ENCODE measurements at regions not wholly inside any gene's neighbourhood (a gene's known extent, or its start where the extent isn't known, plus 50 kb on each side); places are given as distances from the start of the nearest gene placed in this dataset.

- TF ChIP-seq FOXK2 (IDR thresholded peaks at IDR 0.05) = no peak
- no peak for TF ChIP-seq ELF4 (IDR thresholded peaks at IDR 0.05)
- TF ChIP-seq FOXM1 (IDR thresholded peaks at IDR 0.05; ENCODE audit: borderline replicate concordance) = no peak
- TF ChIP-seq ARNT (IDR thresholded peaks at IDR 0.05) = no peak
- no peak for TF ChIP-seq SP1 (IDR thresholded peaks at IDR 0.05)
- no peak for TF ChIP-seq CTBP1 (IDR thresholded peaks at IDR 0.05; ENCODE audit: borderline replicate concordance)
- no peak for TF ChIP-seq HDGF (IDR thresholded peaks at IDR 0.05; ENCODE audit: borderline replicate concordance)
- TF ChIP-seq NFRKB (IDR thresholded peaks at IDR 0.05) = no peak
- TF ChIP-seq PKNOX1 (IDR thresholded peaks at IDR 0.05) = no peak
- no peak for TF ChIP-seq FOXA1 (IDR thresholded peaks at IDR 0.05)
- no peak for TF ChIP-seq SUZ12 (IDR thresholded peaks at IDR 0.05)
- no peak for TF ChIP-seq TARDBP (IDR thresholded peaks at IDR 0.05)
- TF ChIP-seq ZNF384 (IDR thresholded peaks at IDR 0.05) = no peak
- no peak for TF ChIP-seq LEF1 (IDR thresholded peaks at IDR 0.05; ENCODE audit: borderline replicate concordance)
- no peak for TF ChIP-seq BHLHE40 (IDR thresholded peaks at IDR 0.05; ENCODE audit: borderline replicate concordance)
- POLR2A ChIA-PET = no interaction called here
- DNase-seq (ENCODE audit: extremely low spot score) = no peak
- CTCF ChIA-PET = no interaction called here
Observed at GRCh38 chr17:73982871-73983270, 220.6 kb upstream of the RPL38 start.

GRCh38 chr17:73983621-73984400 lies 219.7 kb upstream of the RPL38 start:
- ChIA-PET CTCF (no interaction called here), POLR2A (no interaction called here)
- TF ChIP-seq L3MBTL2 (conservative IDR thresholded peaks at IDR 0.05) (peak; percentile 58), ARNT (IDR thresholded peaks at IDR 0.05) (no peak)
- no peak for DNase-seq (ENCODE audit: extremely low spot score)

- no peak for DNase-seq (ENCODE audit: extremely low spot score)
- CTCF ChIA-PET = no interaction called here
- no peak for TF ChIP-seq ELF4 (IDR thresholded peaks at IDR 0.05)
- no peak for TF ChIP-seq FOXA1 (IDR thresholded peaks at IDR 0.05)
- POLR2A ChIA-PET = no interaction called here
Observed at GRCh38 chr17:73984941-73985340, 218.5 kb upstream of the RPL38 start.

- no peak for DNase-seq (ENCODE audit: extremely low spot score)
- no peak for TF ChIP-seq FOXA1 (IDR thresholded peaks at IDR 0.05)
- TF ChIP-seq TARDBP (IDR thresholded peaks at IDR 0.05) = no peak
- no peak for TF ChIP-seq PKNOX1 (IDR thresholded peaks at IDR 0.05)
- TF ChIP-seq ARNT (IDR thresholded peaks at IDR 0.05) = no peak
- TF ChIP-seq FOXK2 (IDR thresholded peaks at IDR 0.05) = no peak
- TF ChIP-seq ZNF384 (IDR thresholded peaks at IDR 0.05) = no peak
- no peak for TF ChIP-seq HDGF (IDR thresholded peaks at IDR 0.05; ENCODE audit: borderline replicate concordance)
- no peak for TF ChIP-seq SUZ12 (IDR thresholded peaks at IDR 0.05)
- no peak for TF ChIP-seq BHLHE40 (IDR thresholded peaks at IDR 0.05; ENCODE audit: borderline replicate concordance)
- ChIA-PET POLR2A (no interaction called here), CTCF (no interaction called here)
Observed at GRCh38 chr17:73985466-73986015, 217.9 kb upstream of the RPL38 start.

- POLR2A ChIA-PET = no interaction called here
- TF ChIP-seq ZNF384 (IDR thresholded peaks at IDR 0.05) (no peak), ARNT (IDR thresholded peaks at IDR 0.05) (no peak), HDGF (IDR thresholded peaks at IDR 0.05; ENCODE audit: borderline replicate concordance) (no peak), TARDBP (IDR thresholded peaks at IDR 0.05) (no peak), SP1 (IDR thresholded peaks at IDR 0.05) (no peak), L3MBTL2 (conservative IDR thresholded peaks at IDR 0.05) (no peak), ELF4 (IDR thresholded peaks at IDR 0.05) (no peak), BHLHE40 (IDR thresholded peaks at IDR 0.05; ENCODE audit: borderline replicate concordance) (no peak), PKNOX1 (IDR thresholded peaks at IDR 0.05) (no peak), SUZ12 (IDR thresholded peaks at IDR 0.05) (no peak)
- CTCF ChIA-PET = interaction anchor here (2.0 kb wide), 1 partner anchor 12 kb away, joined by 7 read pairs; no protein-coding TSS in a partner anchor
- no peak for DNase-seq (ENCODE audit: extremely low spot score)
Observed at GRCh38 chr17:73986641-73987177, 216.8 kb upstream of the RPL38 start.

GRCh38 chr17:73987395-73987794 lies 216.1 kb upstream of the RPL38 start:
- ChIA-PET POLR2A (no interaction called here), CTCF (interaction anchor here (2.0 kb wide), 1 partner anchor 11 kb away, joined by 7 read pairs; no protein-coding TSS in a partner anchor)
- TF ChIP-seq FOXA1 (IDR thresholded peaks at IDR 0.05) = no peak
- no peak for DNase-seq (ENCODE audit: extremely low spot score)

Data from HEK293T (cell line).